Spleen (tissue), 11 donors: ENCODE measurements at regions not wholly inside any gene's neighbourhood (a gene's known extent, or its start where the extent isn't known, plus 50 kb on each side); places are given as distances from the start of the nearest gene placed in this dataset.

ENCODE experiments used
- DNase-seq: peaks from one replicate; pipeline ENCODE4 v3.0.0-alpha.2; 2020
- H3K27ac ChIP-seq, 8 donors: fragments of 200-600 bp; sonication (generic) in 7 of 8; 1 replicate in 4 of 8; 2 replicates in 4 of 8; pipeline versions ENCODE4 v1.5.0 to v1.8.0; 2016 to 2021; ENCODE audit warnings: inconsistent platforms in 4 of 8, mild to moderate bottlenecking in 4 of 8, moderate library complexity in 1 of 8
- H3K27me3 ChIP-seq, 7 donors: fragments of 200-600 bp; sonication (generic) in 6 of 7; replicated peaks in 1 of 7; 1 replicate in 4 of 7; 2 replicates in 3 of 7; pipeline versions ENCODE4 v1.5.0 to v1.8.0; 2016 to 2021; ENCODE audit warnings: inconsistent platforms in 3 of 7, mild to moderate bottlenecking in 1 of 7
- H3K36me3 ChIP-seq, 6 donors: fragments of 200-600 bp; sonication (generic) in 5 of 6; 1 replicate in 4 of 6; 2 replicates in 2 of 6; pipeline versions ENCODE4 v1.5.0 to v1.8.0; 2016 to 2021; ENCODE audit warnings: inconsistent platforms in 2 of 6
- H3K4me1 ChIP-seq, 6 donors: fragments of 200-600 bp; sonication (generic) in 5 of 6; 1 replicate in 3 of 6; 2 replicates in 3 of 6; pipeline versions ENCODE4 v1.5.0 to v1.8.0; 2016 to 2021; ENCODE audit warnings: inconsistent platforms in 3 of 6
- H3K4me3 ChIP-seq, 8 donors: fragments of 200-600 bp; sonication (generic) in 7 of 8; 1 replicate in 4 of 8; 2 replicates in 4 of 8; pipeline versions ENCODE4 v1.5.0 to v1.8.0; 2016 to 2021; ENCODE audit warnings: inconsistent platforms in 4 of 8, mild to moderate bottlenecking in 4 of 8, moderate library complexity in 2 of 8
- H3K9me3 ChIP-seq, 8 donors: fragments of 200-600 bp; sonication (generic) in 7 of 8; 1 replicate in 4 of 8; 2 replicates in 4 of 8; pipeline versions ENCODE4 v1.5.0 to v1.8.0; 2016 to 2021; ENCODE audit warnings: inconsistent platforms in 4 of 8
- CTCF ChIP-seq, 11 experiments: fragments of 200-600 bp in 7 of 11; fragments of 450-650 bp in 4 of 11; sonication (generic) in 4 of 11; IDR thresholded peaks in 8 of 11; conservative IDR thresholded peaks in 3 of 11; 1 replicate in 7 of 11; 2 replicates in 4 of 11; pipeline versions ENCODE4 v1.4.0 to v1.8.0; 2016 to 2021; ENCODE audit warnings: antibody characterized with exemption in 11 of 11, inconsistent platforms in 4 of 11, mild to moderate bottlenecking in 1 of 11
- POLR2A ChIP-seq, 3 donors: fragments of 450-650 bp; IDR thresholded peaks; one replicate each; pipeline ENCODE4 v1.5.1; 2017; ENCODE audit warnings: antibody characterized with exemption in 3 of 3, mild to moderate bottlenecking in 1 of 3
- POLR2AphosphoS5 ChIP-seq, 3 donors: sonication (generic); formaldehyde crosslinking; IDR thresholded peaks; one replicate each; pipeline ENCODE4 v1.5.1; 2017; ENCODE audit warnings: antibody characterized with exemption in 3 of 3
- WGBS, 5 donors: extraction: QIAGEN DNeasy Blood & Tissue Kit in 3 of 5; methylation state at CpG; one replicate each; pipeline versions ENCODE4 v1.1.5 to v1.1.7; 2013 to 2018; 5-methylcytosine and 5-hydroxymethylcytosine counted together
- intact Hi-C: fragments of 100-400 bp; cut with DNase I; formaldehyde crosslinking; loops from one replicate; pipeline ENCODE4 v1.15.0; 2023; ENCODE audit warnings: low total_unique reads
- donor health status: healthy with polysubstance abuse.
- donor health status: DM: no; HTN: no; CAD: no; lungs with moderate emphysema.
- donor health status: DM: no; HTN: no; CAD: no.
- donor health status: Bipolar disorder and iron deficiency.
- donor health status: healthy.
- donor health status: DM: no; HTN: no; CAD: no.
- donor health status: DM: yes; HTN: yes; CAD: no.

GRCh38 chr14:82642425-82642824, 1108.8 kb upstream of the SEL1L start:
- H3K4me3 ChIP-seq: peak overlapping the region in 2 of 8 donors; percentile 2 to 10
- H3K27ac ChIP-seq: no peak overlapping the region
- no peaks in the 10 kb centered on the region for H3K27me3 ChIP-seq
- 68 to 87% (median 84%) methylated on average over 15 of the region's 15 CpGs for WGBS, 5 donors
- no peaks in the 10 kb centered on the region for H3K9me3 ChIP-seq
- intact Hi-C loops: no loop called here
- DNase-seq: peak; percentile 34
- no peaks in the 10 kb centered on the region for H3K4me1 ChIP-seq
- TF ChIP-seq POLR2A (IDR thresholded peaks at IDR 0.05): no peak
- TF ChIP-seq CTCF (IDR thresholded peaks at IDR 0.05 in 8 of 11, conservative IDR thresholded peaks at IDR 0.05 in 3 of 11): no peak
- TF ChIP-seq POLR2AphosphoS5 (IDR thresholded peaks at IDR 0.05): peak in 1 of 3 donors; percentile 17
- H3K36me3 ChIP-seq: no peaks in the 10 kb centered on the region

- no peaks in the 10 kb centered on the region for H3K4me1 ChIP-seq
- H3K36me3 ChIP-seq: no peaks in the 10 kb centered on the region
- no peak overlapping the region for H3K4me3 ChIP-seq
- no peaks in the 10 kb centered on the region for H3K27me3 ChIP-seq
- intact Hi-C loops: no loop called here
- 68 to 76% (median 73%) methylated on average over 5 of the region's 5 CpGs for WGBS, 5 donors
- no peak for DNase-seq
- no peak for TF ChIP-seq POLR2AphosphoS5 (IDR thresholded peaks at IDR 0.05)
- TF ChIP-seq POLR2A (IDR thresholded peaks at IDR 0.05): no peak
- TF ChIP-seq CTCF (IDR thresholded peaks at IDR 0.05 in 8 of 11, conservative IDR thresholded peaks at IDR 0.05 in 3 of 11): no peak
- peaks cover 0 to 8% (median 0%) of the 10 kb centered on the region in 8 donors for H3K9me3 ChIP-seq
- no peak overlapping the region for H3K27ac ChIP-seq
These were observed 1113.6 kb upstream of the SEL1L start for GRCh38 chr14:82647088-82647810.

- no peaks in the 10 kb centered on the region for H3K4me1 ChIP-seq
- peaks cover 0 to 19% (median 4%) of the 10 kb centered on the region in 8 donors for H3K9me3 ChIP-seq
- H3K36me3 ChIP-seq: no peaks in the 10 kb centered on the region
- DNase-seq: no peak
- no peaks in the 10 kb centered on the region for H3K27me3 ChIP-seq
- TF ChIP-seq CTCF (IDR thresholded peaks at IDR 0.05 in 8 of 11, conservative IDR thresholded peaks at IDR 0.05 in 3 of 11): no peak
- TF ChIP-seq POLR2A (IDR thresholded peaks at IDR 0.05): no peak
- TF ChIP-seq POLR2AphosphoS5 (IDR thresholded peaks at IDR 0.05): no peak
- intact Hi-C loops: no loop called here
- no peak overlapping the region for H3K27ac ChIP-seq
- 63 to 80% (median 71%) methylated on average over 1 of the region's 1 CpG for whole genome bisulfite sequencing, 5 donors
- H3K4me3 ChIP-seq: no peak overlapping the region
These were observed 1122.1 kb upstream of the SEL1L start for GRCh38 chr14:82655770-82656169.

GRCh38 chr14:82657186-82657675, 1123.6 kb upstream of the SEL1L start:
- H3K9me3 ChIP-seq: peaks cover 0 to 18% (median 3%) of the 10 kb centered on the region in 8 donors
- TF ChIP-seq POLR2A (IDR thresholded peaks at IDR 0.05): no peak
- no peak for TF ChIP-seq POLR2AphosphoS5 (IDR thresholded peaks at IDR 0.05)
- TF ChIP-seq CTCF (IDR thresholded peaks at IDR 0.05 in 8 of 11, conservative IDR thresholded peaks at IDR 0.05 in 3 of 11): no peak
- intact Hi-C loops: no loop called here
- H3K4me1 ChIP-seq: no peaks in the 10 kb centered on the region
- DNase-seq: no peak
- no peaks in the 10 kb centered on the region for H3K27me3 ChIP-seq
- no peak overlapping the region for H3K4me3 ChIP-seq
- WGBS, 5 donors: 84 to 93% (median 86%) methylated on average over 4 of the region's 4 CpGs
- no peaks in the 10 kb centered on the region for H3K36me3 ChIP-seq
- no peak overlapping the region for H3K27ac ChIP-seq
